ENCODE measurements at regions not wholly inside any gene's neighbourhood (a gene's known extent, or its start where the extent isn't known, plus 50 kb on each side); places are given as distances from the start of the nearest gene placed in this dataset.
A peak's percentile ranks its signal among the peaks of the same experiment; 100 is the strongest.

- no peak for TF ChIP-seq ETS1 (IDR thresholded peaks at IDR 0.05)
- TF ChIP-seq ZNF114 (CRISPR knock-in tag; IDR thresholded peaks at IDR 0.05): no peak
- no peak for TF ChIP-seq EZH2 (IDR thresholded peaks at IDR 0.05; ENCODE audit: low read depth, unreplicated experiment)
- TF ChIP-seq CTCF (conservative IDR thresholded peaks at IDR 0.05; ENCODE audit: low read depth in 2 of 2): no peak
- no peak for TF ChIP-seq EZH2phosphoT487 (IDR thresholded peaks at IDR 0.05; ENCODE audit: unreplicated experiment)
Measured at GRCh38 chr5:88140396-88140855, 128.2 kb downstream of the TMEM161B start (continued).

GRCh38 chr5:88130211-88130815 lies 138.3 kb downstream of the TMEM161B start:
- Mint-ChIP-seq H3K9me3 (no peaks in the 10 kb centered on the region), H3K27me3 (ENCODE audit: insufficient read depth, low read depth, poor library complexity) (peaks cover 3% of the 10 kb centered on the region), H3K4me1 (no peaks in the 10 kb centered on the region), H3K4me3 (no peak overlapping the region), H3K36me3 (ENCODE audit: low read depth) (no peaks in the 10 kb centered on the region), H3K27ac (no peak overlapping the region)
- TF ChIP-seq ZNF331 (CRISPR knock-in tag; IDR thresholded peaks at IDR 0.05; ENCODE audit: low read depth) (no peak), REST (IDR thresholded peaks at IDR 0.05; ENCODE audit: unreplicated experiment) (no peak), CREB1 (CRISPR knock-in tag; IDR thresholded peaks at IDR 0.05; ENCODE audit: low read depth) (no peak)
- Histone ChIP-seq H3F3A (replicated peaks; ENCODE audit: low read depth) (no peaks in the 10 kb centered on the region), H3K27me3 (ENCODE audit: insufficient read depth) (no peaks in the 10 kb centered on the region), H3K9me2 (ENCODE audit: insufficient read depth) (peaks cover 5% of the 10 kb centered on the region), H3K4me1 (ENCODE audit: insufficient read depth) (no peaks in the 10 kb centered on the region), H3K4me2 (no peak overlapping the region), H2AFZ (0 out of 2 replicates have a peak overlapping the region, but pooled peaks have one; percentile 4), H3K4me3 (no peak overlapping the region), H3K27ac (ENCODE audit: low read depth) (no peak overlapping the region), H3K36me3 (ENCODE audit: insufficient read depth) (no peaks in the 10 kb centered on the region), H3K79me2 (replicated peaks; ENCODE audit: insufficient read depth) (no peaks in the 10 kb centered on the region), H4K20me1 (replicated peaks; ENCODE audit: insufficient read depth) (no peaks in the 10 kb centered on the region)
- DNase-seq (ENCODE audit: low spot score): no peak
- ATAC-seq: no peak

Data from GM23338 (cell line).